Activated naive CD8-positive, alpha-beta T cell (primary cell): ENCODE measurements at regions not wholly inside any gene's neighbourhood (a gene's known extent, or its start where the extent isn't known, plus 50 kb on each side); places are given as distances from the start of the nearest gene placed in this dataset.

Source experiments
- H3K27ac Mint-ChIP-seq: one replicate; pipeline ENCODE4 v1.8.0; 2021; ENCODE audit warnings: mixed read lengths
- H3K27me3 Mint-ChIP-seq: one replicate; pipeline ENCODE4 v1.8.0; 2021; ENCODE audit warnings: mixed read lengths
- H3K36me3 Mint-ChIP-seq: one replicate; pipeline ENCODE4 v1.8.0; 2021; ENCODE audit warnings: mixed read lengths
- H3K4me1 Mint-ChIP-seq: one replicate; pipeline ENCODE4 v1.8.0; 2021; ENCODE audit warnings: low read depth, mixed read lengths
- H3K4me3 Mint-ChIP-seq: one replicate; pipeline ENCODE4 v1.8.0; 2021; ENCODE audit warnings: mild to moderate bottlenecking, mixed read lengths
- H3K9me3 Mint-ChIP-seq: one replicate; pipeline ENCODE4 v1.8.0; 2021; ENCODE audit warnings: low read depth, mixed read lengths

DNA sequence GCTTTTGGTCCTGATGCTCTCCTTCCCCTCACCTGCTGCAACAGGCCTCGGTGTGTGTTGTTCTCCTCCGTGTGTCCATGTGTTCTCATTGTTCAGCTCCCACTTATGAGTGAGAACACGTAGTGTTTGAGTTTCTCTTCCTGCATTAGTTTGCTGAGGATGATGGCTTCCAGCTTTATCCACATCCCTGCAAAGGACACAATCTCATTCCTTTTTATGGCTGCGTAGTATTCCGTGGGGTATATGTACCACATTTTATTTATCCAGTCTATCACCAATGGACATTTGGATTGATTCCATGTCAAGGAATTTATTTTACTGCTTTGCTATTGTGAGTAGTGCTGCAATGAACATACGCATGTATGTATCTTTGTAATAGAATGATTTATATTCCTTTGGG, 116.9 kb upstream of the SIRPG start:
- Mint-ChIP-seq H3K9me3 (no peaks in the 10 kb centered on the region), H3K4me1 (peaks cover 13% of the 10 kb centered on the region), H3K4me3 (no peak overlapping the region), H3K27ac (no peak overlapping the region), H3K27me3 (no peaks in the 10 kb centered on the region), H3K36me3 (no peaks in the 10 kb centered on the region)

DNA sequence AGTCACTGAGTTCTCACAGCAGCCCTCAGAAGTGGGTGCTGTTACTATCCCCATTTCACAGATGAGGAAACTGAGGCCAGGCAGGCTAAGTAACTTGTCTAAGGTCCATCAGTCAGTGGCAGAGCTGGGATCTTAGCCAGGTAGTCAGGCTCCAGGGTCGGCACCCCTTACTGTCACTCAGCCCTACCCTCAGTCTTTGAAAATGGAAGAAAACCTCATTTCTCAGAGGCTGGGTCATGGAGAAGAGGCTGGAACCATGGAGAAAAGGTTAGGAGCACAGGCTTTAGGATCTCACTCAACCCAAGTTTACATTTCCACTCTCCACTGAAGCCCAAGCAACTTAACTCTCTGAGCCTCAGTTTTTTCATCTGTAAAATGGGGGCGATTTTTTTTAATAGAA, 116.2 kb upstream of the SIRPG start:
- Mint-ChIP-seq H3K9me3 (no peaks in the 10 kb centered on the region), H3K36me3 (no peaks in the 10 kb centered on the region), H3K27me3 (no peaks in the 10 kb centered on the region), H3K4me1 (peaks cover 13% of the 10 kb centered on the region), H3K4me3 (no peak overlapping the region), H3K27ac (no peak overlapping the region)

DNA sequence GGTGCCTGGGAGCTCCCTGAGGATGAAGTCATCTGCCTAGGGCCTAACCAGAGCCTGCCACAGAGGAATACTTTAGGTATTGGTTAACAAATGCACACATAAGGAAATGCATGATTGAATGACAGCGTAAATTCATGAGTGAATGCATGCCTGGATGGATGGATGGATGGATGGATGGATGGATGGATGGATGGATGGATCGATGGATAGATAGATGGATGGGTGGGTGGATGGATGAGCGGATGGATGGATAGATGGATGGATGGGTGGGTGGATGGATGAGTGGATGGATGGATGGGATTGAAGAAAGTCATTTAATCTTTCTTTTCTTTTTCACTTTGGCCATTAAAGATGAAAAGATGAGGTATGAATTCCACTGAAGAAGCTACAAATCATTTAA, 111.9 kb upstream of the SIRPG start:
- H3K4me3 Mint-ChIP-seq, result no peak overlapping the region
- H3K36me3 Mint-ChIP-seq, result no peaks in the 10 kb centered on the region
- no peaks in the 10 kb centered on the region for H3K9me3 Mint-ChIP-seq
- peaks cover under 1% of the 10 kb centered on the region for H3K4me1 Mint-ChIP-seq
- no peak overlapping the region for H3K27ac Mint-ChIP-seq
- no peaks in the 10 kb centered on the region for H3K27me3 Mint-ChIP-seq

DNA sequence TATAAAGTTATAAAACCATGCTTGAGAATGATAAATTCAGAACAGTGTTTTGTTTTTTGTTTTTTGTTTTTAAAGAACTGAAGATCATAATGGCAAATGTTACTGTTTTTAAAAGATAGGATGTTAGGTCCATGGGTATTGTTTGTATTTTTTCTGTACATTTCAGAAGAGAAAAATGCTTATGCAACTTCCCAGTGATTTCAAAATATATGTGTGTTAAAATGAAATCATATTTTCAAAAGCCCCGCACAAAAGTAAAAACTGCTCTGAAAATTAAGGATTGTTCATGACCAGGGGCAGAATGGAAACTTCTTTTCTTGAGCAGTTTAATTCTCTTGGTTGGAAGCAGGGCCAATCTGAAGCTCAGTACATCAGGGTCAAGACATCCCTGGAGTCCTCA, 109.2 kb upstream of the SIRPG start:
- no peak overlapping the region for H3K4me3 Mint-ChIP-seq
- H3K27ac Mint-ChIP-seq, result no peak overlapping the region
- H3K36me3 Mint-ChIP-seq, result no peaks in the 10 kb centered on the region
- no peaks in the 10 kb centered on the region for H3K9me3 Mint-ChIP-seq
- H3K27me3 Mint-ChIP-seq, result no peaks in the 10 kb centered on the region
- H3K4me1 Mint-ChIP-seq, result peaks cover 1% of the 10 kb centered on the region

DNA sequence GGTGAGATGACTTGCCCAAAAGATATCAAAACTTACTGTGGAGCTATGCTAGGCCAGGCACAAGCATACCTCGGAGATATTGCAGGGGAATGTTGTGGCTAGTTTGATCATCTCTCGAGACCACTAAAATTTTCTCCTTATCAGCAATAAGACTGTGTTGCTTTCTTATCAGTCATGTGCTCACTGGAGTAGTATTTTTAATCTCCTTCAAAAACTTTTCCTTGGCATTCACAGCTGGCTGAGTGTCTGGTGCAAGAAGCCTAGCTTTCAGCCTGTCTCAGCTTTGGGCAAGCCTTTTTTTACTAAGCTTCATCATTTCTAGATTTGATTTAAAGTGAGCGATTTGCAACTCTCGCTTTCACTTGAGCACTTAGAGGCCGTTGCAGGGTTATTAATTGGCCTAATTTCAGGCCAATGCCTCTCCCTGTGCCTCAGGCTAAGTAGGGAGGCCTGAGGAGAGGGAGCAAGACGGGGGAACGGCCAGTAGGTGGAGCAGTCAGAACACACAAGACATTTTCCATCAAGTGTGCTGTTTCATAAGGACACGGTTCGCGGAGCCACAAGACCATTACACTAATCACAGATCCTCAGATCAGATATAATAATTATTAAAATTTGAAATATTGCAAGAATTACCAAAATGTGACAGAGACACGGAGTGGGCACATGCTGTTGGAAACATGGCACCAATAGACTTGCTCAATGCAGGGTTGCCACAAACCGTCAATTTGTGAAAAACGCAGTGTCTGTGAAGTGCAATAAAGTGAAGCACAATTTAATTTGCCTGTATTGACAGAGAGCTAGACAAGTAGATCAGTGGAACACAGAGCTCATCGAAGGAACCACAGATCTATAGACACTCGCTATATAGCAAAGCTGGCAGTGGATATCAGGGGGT, 106.8 kb upstream of the SIRPG start:
- peaks cover 1% of the 10 kb centered on the region for H3K4me1 Mint-ChIP-seq
- H3K9me3 Mint-ChIP-seq, result no peaks in the 10 kb centered on the region
- H3K27me3 Mint-ChIP-seq, result peaks cover 2% of the 10 kb centered on the region
- H3K36me3 Mint-ChIP-seq, result no peaks in the 10 kb centered on the region
- H3K4me3 Mint-ChIP-seq, result no peak overlapping the region
- no peak overlapping the region for H3K27ac Mint-ChIP-seq

DNA sequence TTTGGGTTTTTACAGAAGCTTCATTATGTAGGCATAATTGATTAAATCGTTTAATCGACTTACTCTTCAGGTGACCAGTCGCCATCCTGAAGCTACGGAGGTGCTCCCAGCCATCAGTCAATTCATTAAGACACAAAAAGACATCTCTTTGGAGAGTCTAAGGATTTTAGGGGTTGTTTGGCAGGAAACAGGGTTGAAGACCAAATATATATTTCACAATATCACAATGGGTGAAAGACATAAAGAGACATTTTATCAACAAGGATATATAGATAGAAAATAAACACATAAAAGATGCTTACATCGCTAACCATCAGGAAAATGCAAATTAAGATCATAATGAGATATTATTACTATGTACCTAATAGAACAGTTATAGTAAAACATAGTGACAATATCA, 104.0 kb upstream of the SIRPG start:
- no peaks in the 10 kb centered on the region for H3K9me3 Mint-ChIP-seq
- H3K27ac Mint-ChIP-seq, result no peak overlapping the region
- peaks cover 1% of the 10 kb centered on the region for H3K4me1 Mint-ChIP-seq
- no peak overlapping the region for H3K4me3 Mint-ChIP-seq
- no peaks in the 10 kb centered on the region for H3K36me3 Mint-ChIP-seq
- H3K27me3 Mint-ChIP-seq, result peaks cover 2% of the 10 kb centered on the region

DNA sequence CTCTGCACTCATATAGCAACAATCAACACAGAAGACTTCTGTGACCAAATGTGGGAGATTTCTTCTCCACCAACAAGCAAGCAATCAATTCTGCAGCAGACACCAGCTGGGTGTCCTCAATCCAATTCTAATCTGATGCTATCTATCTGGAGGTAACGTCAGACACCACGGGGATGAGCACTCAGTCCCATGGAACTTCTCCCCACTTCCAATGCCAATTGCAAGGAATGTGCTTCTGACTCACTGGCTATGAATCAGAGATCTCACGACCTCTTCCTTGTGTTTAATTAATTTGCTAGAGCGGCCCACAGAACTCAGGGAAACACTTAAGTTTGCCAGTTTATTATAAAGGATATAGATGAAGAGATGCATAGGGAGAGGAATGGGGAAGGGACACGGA, 103.5 kb upstream of the SIRPG start:
- no peaks in the 10 kb centered on the region for H3K9me3 Mint-ChIP-seq

DNA sequence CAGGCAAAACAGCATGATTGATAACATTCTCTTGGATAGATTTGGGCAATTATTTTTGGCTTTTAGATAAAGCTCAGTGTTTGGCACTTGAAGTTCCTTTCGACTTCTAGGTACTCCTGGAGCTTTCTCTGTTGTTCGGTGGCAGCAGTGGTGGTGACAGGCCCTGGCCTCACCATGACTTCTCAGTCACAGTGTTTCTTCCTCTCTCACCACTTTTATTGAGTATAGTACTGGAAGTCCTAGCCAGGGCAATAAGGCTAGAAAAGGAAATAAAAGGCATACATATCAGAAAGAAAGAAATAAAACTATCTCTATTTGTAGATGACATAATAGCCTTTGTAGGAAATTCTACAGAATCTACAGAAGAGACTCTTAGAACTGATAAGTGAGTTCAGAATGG, 101.2 kb upstream of the SIRPG start:
- peaks cover 2% of the 10 kb centered on the region for H3K4me1 Mint-ChIP-seq
- no peaks in the 10 kb centered on the region for H3K36me3 Mint-ChIP-seq
- no peaks in the 10 kb centered on the region for H3K9me3 Mint-ChIP-seq
- H3K27ac Mint-ChIP-seq, result no peak overlapping the region
- H3K4me3 Mint-ChIP-seq, result no peak overlapping the region
- H3K27me3 Mint-ChIP-seq, result peaks cover 2% of the 10 kb centered on the region

More for the DNA sequence above, 103.5 kb upstream of the SIRPG start:
- H3K36me3 Mint-ChIP-seq, result no peaks in the 10 kb centered on the region
- H3K4me3 Mint-ChIP-seq, result no peak overlapping the region
- no peak overlapping the region for H3K27ac Mint-ChIP-seq
- peaks cover 1% of the 10 kb centered on the region for H3K4me1 Mint-ChIP-seq
- H3K27me3 Mint-ChIP-seq, result peaks cover 2% of the 10 kb centered on the region

DNA sequence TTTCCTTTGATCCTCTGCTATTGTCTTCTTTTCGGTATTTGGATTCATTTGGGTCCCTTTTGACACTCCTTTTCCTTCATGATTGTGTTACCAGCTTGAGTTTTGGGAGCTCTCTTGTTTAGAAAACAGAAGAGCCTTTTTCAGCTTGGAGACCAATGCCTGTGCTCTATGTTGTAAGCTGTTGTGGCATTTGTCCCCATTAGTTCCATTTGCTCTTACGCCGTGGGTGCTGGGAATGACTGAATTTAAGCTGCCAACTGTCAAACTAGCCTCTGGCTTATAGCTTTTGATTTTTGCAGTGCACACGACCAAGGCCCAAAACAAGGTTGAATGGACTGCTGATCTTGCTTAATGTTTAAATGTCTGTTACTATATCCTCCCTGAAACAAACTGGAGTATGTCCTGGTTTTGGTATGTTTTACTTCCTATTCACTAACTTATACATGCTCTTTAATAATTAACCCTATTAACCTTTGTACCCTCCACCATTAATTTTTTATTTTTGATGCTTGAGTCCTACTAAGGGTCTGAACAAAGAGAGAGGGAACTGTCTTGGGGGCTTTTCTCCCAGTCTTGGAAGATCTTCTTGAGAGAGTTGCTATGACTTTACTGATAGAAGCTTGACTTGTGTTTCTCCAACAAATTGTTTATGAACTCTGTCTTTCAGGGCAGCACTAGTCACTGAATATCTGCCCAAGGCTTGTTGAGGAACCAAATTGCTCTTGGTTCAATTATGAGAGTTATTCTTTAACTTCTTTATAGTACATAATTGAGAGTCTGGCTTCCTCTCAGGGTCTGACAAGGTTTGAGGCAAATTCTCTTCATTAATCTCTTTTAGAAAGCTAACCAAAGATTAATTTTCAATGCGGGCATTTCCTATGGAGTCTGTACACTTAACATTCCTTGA, 100.3 kb upstream of the SIRPG start:
- Mint-ChIP-seq H3K36me3 (no peaks in the 10 kb centered on the region), H3K4me1 (peaks cover 2% of the 10 kb centered on the region), H3K27ac (no peak overlapping the region), H3K9me3 (no peaks in the 10 kb centered on the region), H3K27me3 (peaks cover 2% of the 10 kb centered on the region), H3K4me3 (no peak overlapping the region)

DNA sequence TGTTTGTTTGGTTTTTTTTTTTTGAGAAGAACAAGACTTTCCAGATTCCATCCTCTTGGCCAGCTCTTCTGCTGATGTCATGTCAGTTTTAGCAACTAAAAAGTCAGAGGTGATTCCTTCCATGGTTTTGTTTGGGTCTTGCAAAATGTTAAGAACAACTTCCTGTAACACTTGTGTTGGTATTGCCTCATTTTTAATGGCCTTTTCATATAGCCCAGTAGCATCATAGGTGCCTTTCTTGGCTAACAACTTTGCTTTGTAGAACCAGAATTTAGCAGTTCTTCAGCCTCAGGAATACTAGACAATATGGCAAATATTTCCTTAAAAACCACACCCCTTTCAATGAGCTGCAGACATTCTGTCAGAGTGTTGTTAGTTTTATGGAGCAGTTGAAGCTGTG, 99.5 kb upstream of the SIRPG start:
- peaks cover 2% of the 10 kb centered on the region for H3K27me3 Mint-ChIP-seq
- no peak overlapping the region for H3K4me3 Mint-ChIP-seq
- peaks cover 2% of the 10 kb centered on the region for H3K4me1 Mint-ChIP-seq
- H3K27ac Mint-ChIP-seq, result no peak overlapping the region
- H3K9me3 Mint-ChIP-seq, result no peaks in the 10 kb centered on the region
- H3K36me3 Mint-ChIP-seq, result no peaks in the 10 kb centered on the region

DNA sequence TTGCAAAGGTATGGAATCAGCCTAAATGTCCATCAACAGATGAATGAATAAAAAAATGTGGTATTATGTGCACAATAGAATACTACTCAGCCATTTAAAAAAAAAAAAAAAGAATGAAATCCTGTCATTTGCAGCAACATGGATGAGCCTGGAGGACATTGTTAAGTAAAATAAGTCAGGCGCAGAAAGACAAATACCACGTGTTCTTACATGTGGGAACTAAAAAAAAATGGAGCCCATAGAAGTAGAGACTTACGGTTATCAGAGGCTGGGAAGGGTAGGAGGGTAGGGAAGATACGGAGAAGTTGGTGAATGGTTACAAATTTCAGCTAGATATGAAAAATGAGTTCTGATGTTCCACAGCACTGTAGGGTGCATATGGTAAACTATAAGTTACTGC, 97.2 kb upstream of the SIRPG start:
- Mint-ChIP-seq H3K9me3 (peaks cover 7% of the 10 kb centered on the region), H3K4me1 (peaks cover 2% of the 10 kb centered on the region), H3K4me3 (no peak overlapping the region), H3K27me3 (no peaks in the 10 kb centered on the region), H3K27ac (no peak overlapping the region), H3K36me3 (peaks cover 8% of the 10 kb centered on the region)

DNA sequence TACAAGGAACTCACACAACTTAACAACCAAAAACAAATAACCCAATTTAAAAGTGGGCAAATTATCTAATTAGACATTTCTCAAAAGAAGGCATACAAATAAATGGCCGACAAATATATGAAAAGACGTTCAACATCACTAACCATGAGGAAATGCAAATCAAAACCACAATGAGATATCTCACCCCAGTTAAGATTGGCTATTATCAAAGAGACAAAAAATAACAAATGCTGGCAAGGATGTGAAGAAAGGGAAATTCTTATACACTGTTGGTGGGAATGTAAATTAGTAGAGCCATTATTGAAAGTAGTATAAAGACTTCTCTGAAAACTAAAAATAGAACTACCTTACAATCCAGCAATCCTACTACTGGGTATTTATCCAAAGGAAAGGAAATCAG, 96.7 kb upstream of the SIRPG start:
- Mint-ChIP-seq H3K9me3 (peaks cover 7% of the 10 kb centered on the region), H3K36me3 (peaks cover 8% of the 10 kb centered on the region), H3K27me3 (no peaks in the 10 kb centered on the region), H3K4me3 (no peak overlapping the region), H3K27ac (no peak overlapping the region), H3K4me1 (peaks cover 2% of the 10 kb centered on the region)

DNA sequence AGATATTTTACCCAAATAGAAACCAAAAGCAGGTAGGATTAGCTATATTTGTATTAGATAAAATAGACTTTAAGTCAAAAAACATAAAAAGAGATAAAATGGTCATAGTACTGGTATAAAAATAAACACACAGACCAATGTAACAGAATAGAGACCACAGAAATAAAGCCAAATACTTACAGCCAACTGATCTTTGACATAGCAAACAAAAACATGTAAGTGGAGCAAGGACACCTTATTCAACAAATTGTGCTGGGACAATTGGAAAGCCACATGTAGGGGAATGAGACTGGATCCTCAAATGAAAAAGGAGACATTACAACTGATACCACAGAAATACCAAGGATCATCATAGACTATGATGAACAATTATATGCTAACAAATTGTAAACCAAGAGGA, 94.5 kb upstream of the SIRPG start:
- Mint-ChIP-seq H3K4me1 (peaks cover 2% of the 10 kb centered on the region), H3K27ac (no peak overlapping the region), H3K27me3 (no peaks in the 10 kb centered on the region), H3K4me3 (no peak overlapping the region), H3K9me3 (peaks cover 7% of the 10 kb centered on the region), H3K36me3 (peaks cover 8% of the 10 kb centered on the region)

DNA sequence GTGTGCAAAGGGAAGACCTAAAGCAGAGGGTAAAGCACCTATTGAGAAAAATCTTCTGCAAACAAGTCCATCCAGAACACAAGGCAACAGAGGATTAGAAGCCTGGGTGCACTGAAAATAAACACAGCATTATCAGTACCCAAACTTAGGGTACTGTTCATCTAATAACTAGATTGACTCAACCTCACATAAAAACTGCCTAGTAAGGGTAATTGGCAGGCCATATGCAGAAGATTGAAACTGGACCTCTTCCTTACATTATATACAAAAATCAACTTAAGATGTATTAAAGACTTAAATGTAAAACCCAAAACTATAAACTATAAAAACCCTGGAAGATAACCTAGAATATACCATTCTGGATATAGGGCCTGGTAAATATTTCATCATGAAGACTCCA, 91.2 kb upstream of the SIRPG start:
- peaks cover 8% of the 10 kb centered on the region for H3K36me3 Mint-ChIP-seq
- H3K4me1 Mint-ChIP-seq, result no peaks in the 10 kb centered on the region
- no peak overlapping the region for H3K4me3 Mint-ChIP-seq
- no peaks in the 10 kb centered on the region for H3K27me3 Mint-ChIP-seq
- H3K9me3 Mint-ChIP-seq, result peaks cover 7% of the 10 kb centered on the region
- H3K27ac Mint-ChIP-seq, result no peak overlapping the region

DNA sequence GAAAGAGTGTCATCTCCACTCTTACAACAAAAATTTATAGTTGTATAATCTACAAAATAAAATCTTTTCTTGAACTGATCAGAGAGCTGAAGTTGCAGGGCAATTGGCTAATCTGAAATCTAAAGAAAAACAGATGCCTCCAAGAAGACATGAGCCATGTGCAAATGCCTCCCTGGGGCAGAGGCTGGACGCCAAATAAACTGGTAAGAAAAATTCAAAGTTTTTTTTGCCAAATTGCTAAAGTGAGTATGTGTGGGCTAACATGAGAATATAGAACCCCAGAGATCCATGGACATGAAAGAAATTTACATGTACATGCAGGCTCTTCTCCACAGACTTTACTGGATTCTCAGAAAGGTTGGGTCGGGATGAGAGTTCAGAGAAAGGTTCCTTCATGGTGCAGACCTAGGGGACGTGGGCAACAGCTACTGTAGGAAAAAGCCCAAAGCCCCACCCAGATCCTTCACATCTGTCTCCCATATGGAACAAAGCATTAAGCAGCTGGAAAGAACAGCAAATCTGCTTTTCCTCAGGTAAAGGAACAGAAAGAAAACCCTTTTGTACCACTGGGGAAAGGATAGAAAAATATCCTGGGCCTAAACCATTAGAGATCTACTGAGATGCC, 90.5 kb upstream of the SIRPG start:
- Mint-ChIP-seq H3K4me1 (no peaks in the 10 kb centered on the region), H3K4me3 (no peak overlapping the region), H3K36me3 (peaks cover 8% of the 10 kb centered on the region), H3K27ac (no peak overlapping the region), H3K9me3 (peaks cover 7% of the 10 kb centered on the region), H3K27me3 (no peaks in the 10 kb centered on the region)
